ENCODE measurements at regions not wholly inside any gene's neighbourhood (a gene's known extent, or its start where the extent isn't known, plus 50 kb on each side); places are given as distances from the start of the nearest gene placed in this dataset.

DNA sequence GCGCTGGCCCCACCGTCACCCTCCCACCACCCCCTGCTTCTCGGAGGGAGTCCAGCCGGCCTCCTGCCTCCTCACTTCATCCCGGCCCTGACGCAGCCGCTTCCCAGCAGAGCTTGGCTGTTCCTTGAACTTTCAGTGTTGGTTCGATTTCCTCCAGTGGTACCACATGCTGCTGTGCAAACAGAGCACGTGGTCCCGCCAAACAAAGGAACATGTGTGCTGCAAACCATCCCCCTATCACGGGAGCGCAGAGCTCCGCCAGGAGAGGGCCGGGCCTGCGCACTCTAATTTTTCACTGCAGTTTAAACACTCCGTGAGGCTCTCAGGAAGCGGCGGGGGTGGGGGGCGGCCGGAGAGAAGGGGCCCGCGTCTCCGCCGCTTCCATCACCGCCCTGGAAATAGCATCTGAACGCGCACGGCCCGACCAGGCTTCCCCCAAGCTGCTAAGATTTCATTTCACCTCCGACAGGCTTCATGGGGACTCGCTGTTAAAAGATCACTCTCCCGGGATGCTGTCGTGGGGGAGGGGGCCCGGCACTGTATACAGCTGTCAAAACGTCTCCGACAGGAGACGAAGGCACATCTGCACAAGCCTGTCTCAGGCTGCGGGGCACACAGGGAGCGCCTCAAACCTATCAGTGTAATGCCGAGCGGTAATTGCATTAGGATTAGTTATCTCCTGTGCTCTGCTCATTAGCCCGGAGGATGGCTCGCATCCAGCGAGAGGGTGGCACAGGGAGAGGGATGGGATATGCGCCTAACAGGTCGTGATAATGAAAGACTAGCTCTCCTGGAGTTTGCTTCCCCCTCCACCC lies 269.9 kb upstream of the SORL1-AS1 start:
- DNase-seq, result no peak

DNA sequence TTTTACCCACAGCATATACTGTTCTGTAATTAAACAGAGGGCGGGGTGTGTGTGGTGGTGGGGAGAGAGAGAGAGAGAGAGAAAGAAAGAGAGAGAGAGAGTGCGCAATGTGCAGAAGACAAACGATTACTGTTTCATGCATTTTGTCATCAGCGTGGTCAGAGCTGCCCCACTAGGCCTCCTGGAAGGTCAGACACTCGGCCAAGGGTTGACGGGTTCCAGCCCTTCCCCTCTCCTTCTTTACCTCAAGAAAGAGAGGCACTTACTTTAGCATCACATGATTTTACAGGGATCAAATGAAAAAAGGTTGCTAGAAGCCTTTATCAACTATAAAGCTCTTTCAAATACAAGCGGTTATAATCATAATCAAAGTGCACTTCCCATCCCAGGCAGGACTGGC lies 269.2 kb upstream of the SORL1-AS1 start:
- no peak for DNase-seq

DNA sequence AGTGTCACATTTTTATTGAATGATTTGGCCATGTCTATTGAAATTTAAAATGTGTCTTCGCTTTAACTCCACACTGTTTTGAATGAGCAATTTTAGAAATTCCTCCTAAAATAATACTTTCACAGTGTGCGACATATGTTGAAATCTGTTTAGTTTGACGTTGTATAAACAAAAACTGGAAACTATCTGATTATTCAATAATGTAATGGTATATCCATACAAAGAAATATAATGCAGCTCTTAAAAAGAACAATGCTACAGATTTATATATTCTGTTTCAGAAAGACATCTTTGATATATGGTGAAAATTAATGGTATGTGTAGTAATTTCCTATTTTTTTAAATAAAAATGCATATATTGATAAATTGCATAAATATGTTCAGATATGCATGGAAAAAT lies 268.7 kb upstream of the SORL1-AS1 start:
- DNase-seq, result no peak

DNA sequence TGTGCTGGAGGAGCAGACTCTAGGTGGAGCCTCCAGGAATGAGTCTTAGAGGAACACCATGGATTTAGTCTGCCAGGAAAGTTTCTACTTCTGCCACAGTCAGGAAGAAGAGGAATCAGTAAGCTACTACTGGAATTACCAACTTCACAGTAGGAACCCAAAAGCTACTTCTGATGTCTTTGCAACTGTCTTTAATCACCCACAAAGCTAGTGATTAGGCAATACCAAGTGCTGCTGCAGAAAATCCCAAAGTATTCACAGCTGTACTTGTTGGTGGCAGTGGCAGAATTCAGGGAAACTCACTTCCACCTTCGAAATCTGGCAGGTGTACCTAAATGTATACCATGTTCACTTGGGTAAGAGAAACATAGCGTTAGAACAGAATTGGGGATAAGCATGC lies 264.5 kb upstream of the SORL1-AS1 start:
- no peak for DNase-seq

DNA sequence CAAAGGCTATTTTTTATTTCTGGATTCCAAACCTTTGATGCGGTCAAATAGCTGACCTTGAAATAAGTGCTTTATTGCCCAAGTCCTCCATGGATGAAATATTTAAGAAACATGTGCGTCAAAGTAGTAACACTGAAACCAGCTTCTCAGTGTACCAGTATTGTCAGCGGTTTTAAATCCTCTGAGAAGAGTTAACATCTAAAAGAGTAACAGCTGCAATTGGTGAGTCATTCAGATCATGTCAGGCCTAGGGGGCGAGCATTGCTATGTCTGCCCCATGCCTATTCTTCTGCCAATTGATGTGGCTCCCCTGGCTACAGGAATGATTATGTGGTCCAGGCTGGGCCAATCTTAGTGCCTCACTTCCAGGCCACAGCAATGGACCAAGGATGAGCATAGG lies 263.3 kb upstream of the SORL1-AS1 start:
- no peak for DNase-seq

DNA sequence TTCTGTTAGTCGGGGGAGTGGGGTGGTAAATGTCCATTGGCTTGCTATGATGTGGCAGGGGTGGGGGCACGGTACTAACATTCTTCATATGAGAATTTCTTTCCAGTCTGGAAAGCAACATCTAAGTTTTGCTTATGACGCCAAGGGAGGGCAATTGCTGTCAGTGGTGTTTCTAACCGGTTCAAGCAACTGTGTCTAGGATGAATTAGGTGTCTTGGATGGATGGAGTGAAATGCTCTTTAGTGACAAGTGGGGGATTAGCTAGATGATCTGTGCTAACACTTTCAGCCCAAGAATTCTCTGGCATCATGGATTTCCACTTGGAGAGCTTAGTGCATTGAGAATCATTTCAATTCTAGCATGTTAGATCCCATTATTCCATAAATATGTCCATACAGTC lies 262.6 kb upstream of the SORL1-AS1 start:
- DNase-seq, result no peak

DNA sequence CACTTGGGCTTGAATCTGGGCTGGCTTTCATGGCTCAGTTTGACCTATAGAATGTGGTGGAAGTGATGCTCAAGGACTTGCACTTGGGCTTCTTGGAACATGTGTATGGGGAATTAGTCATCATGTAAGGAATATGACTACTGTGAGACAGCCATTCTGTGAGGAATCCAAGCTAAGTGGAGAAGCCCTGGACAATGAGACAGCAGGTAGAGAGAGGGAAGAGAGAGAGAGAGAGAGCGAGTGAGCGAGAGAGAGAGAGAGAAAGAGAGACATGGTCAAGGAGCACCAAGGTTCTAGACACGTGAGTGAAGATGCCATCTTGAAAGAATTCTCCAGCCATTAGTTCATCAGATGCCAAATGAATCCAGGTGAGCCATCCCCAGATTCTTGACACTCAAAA lies 261.6 kb upstream of the SORL1-AS1 start:
- DNase-seq, result no peak

DNA sequence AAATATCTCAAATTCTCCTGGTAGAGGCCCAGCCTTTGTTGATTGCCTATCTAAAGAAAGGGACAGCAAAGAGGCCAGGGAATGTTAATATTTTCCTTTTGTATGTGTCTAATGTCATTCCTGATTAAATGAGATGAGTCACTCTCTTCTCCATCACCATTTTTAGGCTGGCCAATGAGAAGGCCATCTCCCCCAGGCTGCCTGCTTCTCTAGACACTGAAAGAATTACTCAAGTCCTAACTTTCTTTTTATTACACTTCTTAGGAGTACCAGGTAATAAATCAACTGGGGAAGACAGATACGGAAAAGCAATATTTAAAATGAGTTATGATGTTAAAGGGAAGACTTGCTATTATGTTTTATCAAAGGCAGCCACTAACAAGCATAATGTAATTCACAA lies 259.2 kb upstream of the SORL1-AS1 start:
- DNase-seq, result no peak

DNA sequence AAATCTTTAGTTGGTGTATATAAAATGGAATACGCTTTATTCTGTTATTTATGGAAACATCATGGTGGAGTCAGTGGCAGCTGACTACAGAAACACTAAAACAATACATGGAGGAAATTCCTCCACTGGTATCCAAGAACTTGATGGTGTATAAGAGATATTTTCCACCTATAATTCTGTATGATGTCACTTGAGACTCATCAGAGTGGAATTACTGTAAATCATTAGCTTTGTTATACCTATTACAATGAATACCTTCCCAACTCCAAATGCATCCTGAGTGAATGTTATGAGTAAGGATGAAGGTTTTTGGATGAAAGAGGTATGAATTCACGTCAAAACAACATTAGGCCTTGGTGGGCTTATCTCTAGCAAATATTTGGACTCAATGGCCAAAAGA lies 258.5 kb upstream of the SORL1-AS1 start:
- no peak for DNase-seq

DNA sequence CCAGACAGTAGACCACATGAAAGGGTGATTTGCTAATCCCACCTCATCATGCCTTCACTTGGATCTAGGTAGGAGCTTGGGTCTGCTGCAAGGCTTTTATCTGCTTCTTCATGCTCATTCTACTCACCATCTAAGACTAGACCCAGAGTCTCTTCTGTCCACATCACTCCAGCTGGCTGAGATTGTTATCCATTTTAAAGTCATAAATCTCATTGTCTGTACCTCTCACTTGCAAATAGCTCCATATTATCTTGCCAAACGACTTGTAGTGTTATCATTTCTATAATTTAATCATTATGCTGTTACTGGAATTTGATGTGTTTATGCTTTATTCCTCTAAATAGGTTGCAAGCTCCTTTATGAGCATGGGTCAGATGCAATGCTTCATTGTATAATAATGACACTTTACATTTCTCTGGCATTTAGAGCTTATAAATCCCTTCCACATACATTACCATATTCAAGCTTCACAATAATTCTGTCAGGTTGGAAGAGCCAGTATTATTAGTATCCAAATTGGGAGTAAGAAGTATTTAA lies 254.2 kb upstream of the SORL1-AS1 start:
- no peak for DNase-seq

DNA sequence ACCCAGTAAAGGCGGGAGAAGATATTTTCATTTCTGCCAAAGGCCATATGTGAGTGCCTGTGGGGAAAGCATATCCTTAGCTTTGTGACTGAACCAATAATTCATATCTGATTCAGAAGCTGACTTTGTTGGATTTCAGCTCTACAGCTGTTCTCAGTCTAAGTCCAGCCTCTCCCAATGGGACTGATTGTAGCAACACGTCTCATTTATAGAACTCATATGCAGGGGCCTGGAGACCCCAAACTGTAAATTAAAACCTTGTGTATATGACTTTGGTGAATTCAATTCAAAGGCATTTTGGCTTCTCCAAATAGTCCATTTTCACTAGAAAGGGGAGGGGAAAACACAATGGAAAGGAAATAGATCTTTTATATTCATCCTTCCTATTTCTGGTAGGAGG lies 250.4 kb upstream of the SORL1-AS1 start:
- DNase-seq, result no peak

DNA sequence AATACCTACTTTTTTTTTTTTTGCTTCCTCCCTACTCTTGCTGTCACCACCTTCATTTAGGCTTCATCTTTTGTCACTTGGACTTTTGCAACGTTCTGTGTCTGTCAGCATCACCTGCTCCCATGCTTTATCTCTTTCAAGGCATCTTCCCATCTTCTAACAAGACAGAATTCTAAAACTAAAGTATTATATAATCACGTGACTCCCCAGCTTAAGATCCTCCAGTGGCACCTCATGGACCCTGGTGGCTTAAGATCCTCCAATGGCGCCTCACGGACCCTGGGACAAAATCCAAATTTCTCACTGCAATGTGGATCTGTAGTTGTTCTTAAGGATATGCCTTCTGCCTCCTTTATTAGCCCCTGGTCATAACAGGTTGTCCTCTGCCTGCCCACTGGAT lies 248.2 kb upstream of the SORL1-AS1 start:
- no peak for DNase-seq

DNA sequence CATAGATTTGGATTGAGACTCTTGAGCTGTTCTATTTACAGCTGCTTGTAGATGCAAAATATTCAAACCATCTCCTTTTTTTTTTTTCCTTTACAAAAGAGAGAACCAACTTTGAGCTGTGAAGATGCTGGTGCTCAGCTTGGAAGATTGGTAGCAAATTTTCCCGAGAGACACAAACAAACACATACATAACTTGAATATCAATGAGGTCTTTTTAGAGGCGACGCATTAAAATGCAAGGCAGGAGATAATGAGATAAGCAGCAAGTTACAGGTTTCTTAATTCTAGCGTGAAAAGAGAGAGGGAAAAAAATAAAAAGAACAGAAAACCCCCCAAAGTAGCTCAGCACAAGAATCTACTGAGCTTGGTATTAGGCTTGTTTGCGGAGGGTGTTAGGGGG lies 247.0 kb upstream of the SORL1-AS1 start:
- DNase-seq, result no peak

DNA sequence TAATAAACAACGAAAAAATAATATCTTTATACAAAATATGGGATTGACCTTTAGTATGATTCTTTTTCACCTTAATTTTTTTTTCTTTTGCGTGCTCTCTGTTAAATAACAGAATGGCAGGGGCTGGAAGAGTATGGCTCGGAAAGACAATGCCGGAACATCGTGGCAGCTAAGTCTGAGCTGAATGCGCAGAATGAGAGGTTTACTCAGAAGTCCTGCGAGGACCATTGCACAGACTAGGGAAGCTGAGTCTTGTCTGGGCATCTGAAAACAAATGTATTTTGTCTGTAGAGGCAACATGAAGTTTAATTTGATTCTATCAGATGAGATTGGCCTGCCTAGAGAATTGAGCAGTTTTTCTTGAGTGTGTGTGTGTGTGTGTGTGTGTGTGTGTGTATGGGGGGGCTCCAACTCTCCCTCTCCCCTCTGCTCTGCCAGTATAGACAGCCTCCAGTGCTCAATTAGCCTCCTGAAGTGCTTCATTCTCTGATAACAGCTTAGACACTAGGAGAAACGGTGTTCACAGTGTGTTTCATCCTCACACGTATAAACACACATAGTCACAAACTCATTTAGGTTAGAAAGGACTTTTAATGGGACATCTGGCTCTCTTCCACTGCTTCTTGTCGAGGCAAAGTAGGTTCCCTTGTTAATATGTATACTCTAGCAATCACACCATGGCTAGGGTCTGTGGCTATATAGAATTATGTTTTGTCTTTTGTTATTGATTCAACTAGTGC lies 244.3 kb upstream of the SORL1-AS1 start:
- no peak for DNase-seq

DNA sequence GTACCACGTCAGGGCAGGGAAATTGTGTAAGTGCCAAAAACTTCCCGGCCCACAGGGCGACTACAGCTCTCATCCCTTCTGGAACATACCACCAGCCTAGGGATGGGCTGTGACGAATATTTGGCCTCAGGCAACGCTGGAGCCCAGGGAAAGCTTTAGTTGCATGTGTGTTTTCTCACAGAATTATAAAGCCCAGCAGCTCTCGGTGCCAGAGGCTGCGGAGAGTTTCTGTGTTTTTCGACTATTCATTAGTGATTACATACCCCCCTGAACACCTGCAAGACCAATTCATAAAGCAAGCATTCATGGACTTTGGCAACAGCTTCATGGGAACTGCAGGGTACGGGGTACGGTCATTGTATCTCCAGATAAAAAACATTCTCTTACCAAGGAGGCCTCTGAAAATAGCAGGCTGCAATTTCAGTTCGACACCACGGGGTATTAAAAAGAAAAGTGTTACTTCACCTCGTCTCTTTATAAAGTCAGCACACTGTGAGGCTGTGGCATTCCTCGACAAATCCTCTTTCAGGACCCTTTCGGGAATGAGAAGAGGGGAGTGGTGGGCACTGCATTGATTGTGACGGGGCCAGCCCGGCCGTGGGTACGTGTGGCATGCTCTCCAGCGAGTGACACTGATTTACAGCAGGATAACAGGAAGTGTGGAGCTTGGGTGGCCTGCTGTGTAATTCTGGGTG lies 243.6 kb upstream of the SORL1-AS1 start:
- DNase-seq, result no peak

DNA sequence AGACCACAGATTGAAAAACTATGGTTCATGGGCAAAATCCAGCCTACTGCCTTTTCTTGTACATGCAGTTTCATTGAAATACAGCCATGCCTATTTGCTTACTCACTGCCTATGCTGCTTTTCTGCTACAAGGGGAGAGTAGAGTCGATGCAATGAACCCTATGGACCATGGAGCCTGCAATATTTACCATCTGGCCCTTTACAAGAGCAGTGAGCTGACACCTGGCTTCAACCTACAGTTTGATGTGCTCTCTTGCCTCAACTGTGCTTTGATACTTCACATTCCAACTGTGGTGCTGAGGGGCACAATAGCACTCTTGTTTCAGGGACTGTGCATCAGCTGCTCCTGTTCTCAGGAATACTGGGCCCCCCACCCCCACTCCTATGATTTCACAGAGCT lies 239.5 kb upstream of the SORL1-AS1 start:
- no peak for DNase-seq

DNA sequence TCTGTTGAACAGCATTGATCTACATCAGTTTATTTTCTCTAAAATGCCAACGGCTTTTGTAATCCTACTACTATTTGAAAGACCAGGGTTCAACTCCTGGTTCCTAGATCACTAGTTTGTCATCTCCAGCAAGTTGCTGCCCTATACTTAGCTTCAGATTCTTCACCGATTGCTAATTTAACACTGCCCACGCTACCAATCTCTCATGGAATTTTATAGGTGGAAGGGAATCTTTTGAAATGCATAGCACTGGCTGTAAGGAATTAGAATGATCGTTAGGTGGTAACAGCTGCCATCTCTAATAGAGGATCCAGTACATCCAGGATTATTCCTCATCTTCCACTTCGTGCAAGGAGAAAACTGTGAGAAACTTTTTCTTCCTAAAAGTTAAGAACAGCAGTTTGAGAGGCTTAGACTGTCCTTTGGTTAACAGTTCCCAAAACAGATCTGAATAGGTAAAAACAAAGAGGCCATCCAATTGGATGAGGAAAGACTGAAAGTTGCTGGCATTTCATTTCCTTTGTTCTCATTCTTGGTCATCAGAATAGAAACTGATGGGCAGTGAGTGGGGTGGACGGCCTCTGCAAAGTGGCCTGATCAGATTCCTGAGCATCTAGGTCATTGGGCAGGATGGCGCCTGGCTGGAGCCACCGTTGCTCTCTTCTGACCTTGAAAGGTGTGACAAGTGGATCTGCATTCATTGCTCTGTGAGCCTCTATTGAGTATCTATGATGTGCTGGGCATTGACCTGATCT lies 236.3 kb upstream of the SORL1-AS1 start:
- DNase-seq, result no peak

DNA sequence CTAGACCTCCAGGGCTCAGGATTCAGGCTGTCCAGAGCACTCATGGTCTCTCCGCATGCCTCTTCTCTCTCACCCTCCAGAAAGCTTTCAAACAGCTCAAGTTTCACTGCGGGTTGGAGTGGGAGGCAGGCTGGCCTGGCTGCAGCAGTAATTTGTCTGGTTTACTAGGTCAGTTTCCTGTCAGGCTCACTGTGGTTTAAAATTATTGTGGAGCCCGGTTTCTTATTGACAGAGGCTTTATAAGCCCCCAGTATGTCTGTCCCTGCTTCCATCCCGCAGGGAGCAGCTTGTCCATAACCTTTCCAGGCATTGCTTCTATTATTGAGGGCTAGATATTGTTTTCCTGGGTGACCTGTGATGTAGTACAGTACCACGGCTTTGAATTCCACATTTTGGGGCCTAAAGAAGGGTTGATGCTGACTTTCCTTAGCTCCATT lies 235.3 kb upstream of the SORL1-AS1 start:
- no peak for DNase-seq

DNA sequence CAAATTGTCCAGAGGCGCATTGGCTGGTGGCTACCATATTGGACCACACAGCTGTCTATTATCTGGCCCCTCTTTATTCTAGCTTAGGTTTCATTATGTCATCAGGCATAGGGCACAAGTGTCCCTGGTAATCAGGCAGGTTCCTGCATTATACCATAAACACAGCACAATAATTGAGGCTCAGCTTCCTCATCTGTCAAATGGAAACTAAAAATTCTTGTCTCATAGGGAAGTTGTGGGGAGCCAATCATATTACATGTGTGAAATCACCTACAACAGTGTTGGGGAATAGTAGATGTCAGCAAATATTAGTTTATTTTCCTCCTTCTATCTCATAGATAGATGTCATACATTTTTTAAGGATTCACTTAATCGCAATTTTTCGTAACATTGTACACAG lies 231.0 kb upstream of the SORL1-AS1 start:
- DNase-seq, result no peak

Measured in activated CD4-positive, alpha-beta T cell treated with anti-CD3 and anti-CD28 coated beads, Interleukin-2, Interleukin-6, amounts not matched to agents 100 ng/mL and 50 ng/mL, durations not matched to agents 16 hours and 8 hours (primary cell).